Glutamatergic neuron (in vitro differentiated cells): ENCODE measurements at regions not wholly inside any gene's neighbourhood (a gene's known extent, or its start where the extent isn't known, plus 50 kb on each side); places are given as distances from the start of the nearest gene placed in this dataset.

Experiments
- DNase-seq: peaks from one replicate; pipeline ENCODE4 v3.0.0; 2022
- H3K27ac Mint-ChIP-seq: one replicate; pipeline ENCODE4 v1.8.0; 2020; ENCODE audit warnings: mild to moderate bottlenecking, mixed read lengths, inconsistent platforms; ENCODE audit not compliant: unreplicated experiment
- H3K27me3 Mint-ChIP-seq: one replicate; pipeline ENCODE4 v1.8.0; 2020; ENCODE audit warnings: mild to moderate bottlenecking, moderate library complexity, mixed read lengths, inconsistent platforms; ENCODE audit not compliant: unreplicated experiment
- H3K36me3 Mint-ChIP-seq: one replicate; pipeline ENCODE4 v1.8.0; 2020; ENCODE audit warnings: mild to moderate bottlenecking, mixed read lengths, inconsistent platforms; ENCODE audit not compliant: unreplicated experiment
- H3K4me1 Mint-ChIP-seq: one replicate; pipeline ENCODE4 v1.8.0; 2020; ENCODE audit warnings: mild to moderate bottlenecking, low read depth, mixed read lengths, inconsistent platforms; ENCODE audit not compliant: unreplicated experiment
- H3K4me3 Mint-ChIP-seq: one replicate; pipeline ENCODE4 v1.8.0; 2020; ENCODE audit warnings: mild to moderate bottlenecking, mixed read lengths, inconsistent platforms; ENCODE audit not compliant: unreplicated experiment
- H3K9me3 Mint-ChIP-seq: one replicate; pipeline ENCODE4 v1.8.0; 2020; ENCODE audit warnings: mild to moderate bottlenecking, moderate library complexity, mixed read lengths, inconsistent platforms; ENCODE audit not compliant: unreplicated experiment
- TF ChIP-seq, protein P1 (sequence below): fragments of 200-600 bp; sonication (generic); IDR thresholded peaks from one replicate; pipeline ENCODE4 v1.5.0; 2021; ENCODE audit not compliant: partially characterized antibody, unreplicated experiment

DNA sequence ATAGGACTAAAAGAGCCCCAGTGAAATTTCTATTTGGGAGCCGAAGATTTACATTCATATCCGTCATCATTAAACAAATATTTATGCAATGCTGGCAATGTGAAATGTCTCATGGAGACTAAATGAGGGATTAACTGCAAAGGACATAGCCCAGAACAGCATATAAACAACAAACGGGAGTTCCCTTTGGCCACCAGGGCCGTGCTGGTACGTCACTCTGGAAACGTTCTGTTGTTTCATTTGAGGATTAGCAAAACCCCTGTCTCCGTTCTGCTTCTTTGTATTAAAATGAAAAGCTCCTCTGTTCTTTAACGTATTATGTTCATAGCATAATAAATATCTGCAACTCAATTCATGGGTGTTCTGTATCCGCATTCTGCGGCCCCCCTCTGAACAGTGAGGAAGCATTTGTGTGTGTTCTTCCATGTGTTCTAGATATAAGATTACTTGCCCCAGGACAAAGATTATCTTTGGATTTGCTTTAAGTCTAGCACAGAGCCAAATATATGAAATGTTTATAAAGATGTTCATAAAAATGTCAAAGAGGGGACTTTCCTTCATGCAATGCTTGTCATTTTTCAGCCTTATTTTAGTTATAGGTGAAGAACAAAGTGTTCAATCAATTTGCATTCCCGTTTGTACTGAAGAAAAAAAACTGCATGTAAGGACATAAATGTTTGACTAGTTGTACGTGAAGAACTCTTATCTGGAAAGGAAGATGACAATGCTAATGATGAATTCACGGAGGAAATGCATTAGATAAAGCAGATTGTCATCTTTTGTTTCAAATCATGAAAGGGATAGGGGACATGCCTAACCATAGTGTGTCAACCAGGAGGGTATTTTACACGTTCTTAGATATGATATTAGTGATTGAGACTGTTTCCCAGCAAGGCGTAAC is 90.0 kb upstream of the TNFAIP3 start:
- Mint-ChIP-seq H3K4me3 (no peak overlapping the region), H3K27ac (no peak overlapping the region), H3K36me3 (no peaks in the 10 kb centered on the region)

DNA sequence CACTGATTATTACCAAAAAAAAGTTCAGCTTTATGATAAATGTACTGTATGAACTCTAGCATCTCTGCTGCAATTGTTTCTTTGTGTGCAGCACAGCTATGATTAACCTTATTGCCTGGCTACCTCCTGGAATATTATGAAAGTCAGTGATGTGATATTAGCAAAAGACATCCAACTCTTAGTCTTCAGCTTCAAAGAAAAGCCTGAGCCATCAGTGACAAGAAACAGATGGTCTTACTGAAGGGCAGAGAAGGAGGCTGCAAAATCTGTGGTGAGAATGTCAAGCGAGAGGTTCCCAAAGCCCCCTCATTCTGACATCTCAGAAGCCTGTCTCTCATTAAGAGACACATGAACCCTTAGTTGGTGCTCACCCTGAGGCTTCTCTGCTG is 89.4 kb upstream of the TNFAIP3 start:
- no peak for DNase-seq
- Mint-ChIP-seq H3K36me3 (no peaks in the 10 kb centered on the region), H3K27me3 (no peaks in the 10 kb centered on the region), H3K9me3 (no peaks in the 10 kb centered on the region), H3K27ac (no peak overlapping the region), H3K4me1 (no peaks in the 10 kb centered on the region), H3K4me3 (no peak overlapping the region)
- TF ChIP-seq, protein P1, sequence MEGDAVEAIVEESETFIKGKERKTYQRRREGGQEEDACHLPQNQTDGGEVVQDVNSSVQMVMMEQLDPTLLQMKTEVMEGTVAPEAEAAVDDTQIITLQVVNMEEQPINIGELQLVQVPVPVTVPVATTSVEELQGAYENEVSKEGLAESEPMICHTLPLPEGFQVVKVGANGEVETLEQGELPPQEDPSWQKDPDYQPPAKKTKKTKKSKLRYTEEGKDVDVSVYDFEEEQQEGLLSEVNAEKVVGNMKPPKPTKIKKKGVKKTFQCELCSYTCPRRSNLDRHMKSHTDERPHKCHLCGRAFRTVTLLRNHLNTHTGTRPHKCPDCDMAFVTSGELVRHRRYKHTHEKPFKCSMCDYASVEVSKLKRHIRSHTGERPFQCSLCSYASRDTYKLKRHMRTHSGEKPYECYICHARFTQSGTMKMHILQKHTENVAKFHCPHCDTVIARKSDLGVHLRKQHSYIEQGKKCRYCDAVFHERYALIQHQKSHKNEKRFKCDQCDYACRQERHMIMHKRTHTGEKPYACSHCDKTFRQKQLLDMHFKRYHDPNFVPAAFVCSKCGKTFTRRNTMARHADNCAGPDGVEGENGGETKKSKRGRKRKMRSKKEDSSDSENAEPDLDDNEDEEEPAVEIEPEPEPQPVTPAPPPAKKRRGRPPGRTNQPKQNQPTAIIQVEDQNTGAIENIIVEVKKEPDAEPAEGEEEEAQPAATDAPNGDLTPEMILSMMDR = no peak

More for the DNA sequence above, 90.0 kb upstream of the TNFAIP3 start:
- Mint-ChIP-seq H3K27me3 (no peaks in the 10 kb centered on the region), H3K9me3 (no peaks in the 10 kb centered on the region), H3K4me1 (no peaks in the 10 kb centered on the region)
- no peak for DNase-seq
- TF ChIP-seq, protein P1 = no peak

DNA sequence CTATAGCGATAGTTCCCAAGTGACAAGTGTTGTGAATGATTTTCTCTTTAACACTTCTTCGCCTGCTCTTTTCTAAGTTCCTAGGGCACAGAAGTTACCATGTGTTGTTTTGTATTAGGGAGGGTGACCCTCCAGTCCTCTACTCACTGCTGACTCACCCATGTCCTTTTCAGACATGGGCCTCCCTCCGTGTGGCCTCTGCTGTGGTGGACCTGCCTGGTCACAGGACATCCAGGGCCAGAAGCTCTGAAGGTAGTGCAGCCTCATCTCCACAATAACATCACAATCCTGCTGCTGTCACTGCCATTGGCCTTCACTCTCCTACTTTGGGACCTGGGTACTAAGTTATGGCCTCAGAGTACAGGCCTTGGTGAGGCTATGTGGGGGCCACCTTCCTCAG is 87.1 kb upstream of the TNFAIP3 start:
- Mint-ChIP-seq H3K27me3 (no peaks in the 10 kb centered on the region), H3K9me3 (no peaks in the 10 kb centered on the region), H3K4me3 (no peak overlapping the region), H3K36me3 (no peaks in the 10 kb centered on the region), H3K4me1 (no peaks in the 10 kb centered on the region), H3K27ac (no peak overlapping the region)
- TF ChIP-seq, protein P1 = no peak
- no peak for DNase-seq

DNA sequence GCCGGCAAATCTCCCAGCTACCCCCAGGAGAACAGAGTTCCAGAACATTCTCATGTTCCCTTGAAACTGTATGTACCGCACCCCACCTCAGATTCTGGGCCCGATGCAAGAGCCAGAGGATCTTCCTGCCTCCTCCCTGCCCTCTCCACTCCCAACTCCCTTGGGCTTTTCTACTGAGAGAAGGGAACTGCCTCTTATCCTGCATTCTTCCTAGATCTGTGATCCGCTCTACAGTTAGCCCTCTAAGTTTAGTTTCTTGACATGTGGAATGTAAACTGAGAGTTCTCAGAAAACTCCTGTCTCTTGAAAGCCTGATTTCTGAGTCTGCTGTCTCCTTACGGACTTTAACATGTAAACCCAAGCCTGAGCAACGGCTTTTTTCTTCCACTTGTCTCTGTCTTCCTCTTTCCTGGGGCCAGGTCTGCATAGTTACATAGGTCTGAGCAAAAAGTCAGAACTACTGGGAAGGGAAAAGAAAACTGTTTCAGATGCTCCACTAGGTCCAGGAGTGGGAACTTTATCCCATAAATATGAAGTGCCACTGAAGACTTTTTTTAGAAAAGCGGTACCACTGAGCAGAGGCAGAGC is 86.5 kb upstream of the TNFAIP3 start:
- Mint-ChIP-seq H3K27me3 (no peaks in the 10 kb centered on the region), H3K27ac (no peak overlapping the region), H3K9me3 (no peaks in the 10 kb centered on the region), H3K4me3 (no peak overlapping the region), H3K4me1 (no peaks in the 10 kb centered on the region), H3K36me3 (no peaks in the 10 kb centered on the region)
- DNase-seq = no peak
- TF ChIP-seq, protein P1 = no peak

DNA sequence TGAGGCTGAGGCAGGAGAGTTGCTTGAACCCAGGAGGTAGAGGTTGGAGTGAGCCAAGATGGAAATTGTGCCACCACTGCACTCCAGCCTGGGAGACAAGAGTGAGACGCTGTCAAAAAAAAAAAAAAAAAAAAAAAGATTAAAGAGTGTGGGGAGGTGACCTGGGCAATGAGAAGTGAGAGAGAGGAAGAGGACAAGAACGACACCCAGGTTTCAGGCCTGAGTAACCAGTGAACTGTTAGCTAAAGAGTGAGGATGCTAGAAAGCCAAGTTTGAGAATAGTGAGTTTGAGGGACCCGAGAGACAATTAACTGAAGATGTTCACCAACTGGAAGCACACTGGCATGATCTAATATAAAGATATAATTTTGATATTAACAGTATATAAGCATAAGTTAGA is 85.4 kb upstream of the TNFAIP3 start:
- DNase-seq = no peak
- no peaks in the 10 kb centered on the region for H3K36me3 Mint-ChIP-seq
- H3K4me1 Mint-ChIP-seq = no peaks in the 10 kb centered on the region
- no peak overlapping the region for H3K27ac Mint-ChIP-seq
- no peaks in the 10 kb centered on the region for H3K27me3 Mint-ChIP-seq
- H3K4me3 Mint-ChIP-seq = no peak overlapping the region
- TF ChIP-seq, protein P1 = no peak
- no peaks in the 10 kb centered on the region for H3K9me3 Mint-ChIP-seq
